ENCODE measurements at regions not wholly inside any gene's neighbourhood (a gene's known extent, or its start where the extent isn't known, plus 50 kb on each side); places are given as distances from the start of the nearest gene placed in this dataset.
"Not testable (repeated sequence)": the region's sequence is repeated elsewhere in the genome, so short reads cannot be mapped to it uniquely, and the experiment has no call there.

GRCh38 chr7:46912692-46913091 is 669.2 kb downstream of the TNS3 start:
- no peak overlapping the region for H3K27ac Mint-ChIP-seq
- no peak overlapping the region for H3K4me3 Mint-ChIP-seq
- DNase-seq (ENCODE audit: low spot score in 2 of 2): no peak
- H3K4me1 Mint-ChIP-seq: no peaks in the 10 kb centered on the region
- peaks cover 8% of the 10 kb centered on the region for H3K9me3 Mint-ChIP-seq
- H3K27me3 Mint-ChIP-seq: no peaks in the 10 kb centered on the region
- H3K36me3 Mint-ChIP-seq: no peaks in the 10 kb centered on the region
- no peak for ATAC-seq (ENCODE audit: low read depth)

GRCh38 chr7:46909601-46910051 is 672.3 kb downstream of the TNS3 start:
- Mint-ChIP-seq H3K36me3 (no peaks in the 10 kb centered on the region), H3K4me1 (no peaks in the 10 kb centered on the region), H3K9me3 (peaks cover 4% of the 10 kb centered on the region), H3K4me3 (no peak overlapping the region), H3K27me3 (no peaks in the 10 kb centered on the region), H3K27ac (no peak overlapping the region)
- ATAC-seq (ENCODE audit: low read depth): no peak
- DNase-seq (ENCODE audit: low spot score in 2 of 2): no peak

DNA sequence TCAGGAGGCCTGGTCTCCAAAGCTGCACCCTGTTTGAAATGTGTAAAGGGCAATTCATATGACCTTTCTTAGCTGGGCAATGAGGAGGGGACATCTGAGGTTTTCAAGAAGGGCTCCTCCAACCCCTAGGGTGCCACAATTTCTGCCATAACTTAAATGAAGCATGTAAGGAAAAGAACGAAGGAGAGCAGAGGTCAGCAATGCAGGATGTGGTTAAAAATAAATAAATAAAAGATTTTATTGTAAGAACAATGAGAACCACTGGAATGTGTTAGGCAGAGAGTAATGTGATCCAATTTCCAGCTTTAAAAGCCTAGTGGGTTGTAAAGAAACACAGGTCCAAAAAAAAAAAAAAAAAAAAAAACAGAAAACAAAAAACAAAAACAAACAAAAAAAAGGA is 673.1 kb downstream of the TNS3 start:
- H3K36me3 Mint-ChIP-seq: no peaks in the 10 kb centered on the region
- no peaks in the 10 kb centered on the region for H3K27me3 Mint-ChIP-seq
- H3K4me3 Mint-ChIP-seq: no peak overlapping the region
- H3K9me3 Mint-ChIP-seq: peaks cover 3% of the 10 kb centered on the region
- H3K27ac Mint-ChIP-seq: no peak overlapping the region
- H3K4me1 Mint-ChIP-seq: no peaks in the 10 kb centered on the region
- ATAC-seq (ENCODE audit: low read depth) (no peak), DNase-seq (ENCODE audit: low spot score in 2 of 2) (no peak)

DNA sequence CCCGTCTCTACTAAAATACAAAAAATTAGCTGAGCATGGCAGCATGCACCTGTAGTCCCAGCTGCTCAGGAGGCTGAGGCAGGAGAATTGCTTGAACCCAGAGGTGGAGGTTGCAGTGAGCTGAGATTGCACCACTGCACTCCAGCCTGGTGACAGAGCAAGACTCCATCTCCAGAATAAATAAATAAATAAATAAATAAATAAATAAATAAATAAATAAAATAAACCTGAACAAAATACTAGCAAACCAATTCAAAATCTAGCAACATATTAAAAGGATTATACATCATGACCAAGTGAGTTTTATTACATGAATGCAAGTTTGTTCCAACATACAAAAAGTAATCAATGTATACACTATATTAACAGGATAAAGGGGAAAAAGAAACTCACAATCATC is 677.4 kb downstream of the TNS3 start:
- not testable (repeated sequence) for ATAC-seq (ENCODE audit: low read depth); H3K27ac Mint-ChIP-seq; H3K4me3 Mint-ChIP-seq; H3K9me3 Mint-ChIP-seq; H3K27me3 Mint-ChIP-seq; DNase-seq (ENCODE audit: low spot score in 2 of 2); H3K36me3 Mint-ChIP-seq; H3K4me1 Mint-ChIP-seq

- DNase-seq (ENCODE audit: low spot score in 2 of 2) (no peak), ATAC-seq (ENCODE audit: low read depth) (no peak)
- no peaks in the 10 kb centered on the region for H3K36me3 Mint-ChIP-seq
- H3K27ac Mint-ChIP-seq: no peak overlapping the region
- H3K4me3 Mint-ChIP-seq: no peak overlapping the region
- no peaks in the 10 kb centered on the region for H3K4me1 Mint-ChIP-seq
- H3K9me3 Mint-ChIP-seq: peaks cover 2% of the 10 kb centered on the region
- no peaks in the 10 kb centered on the region for H3K27me3 Mint-ChIP-seq
These were observed 679.4 kb downstream of the TNS3 start for GRCh38 chr7:46902463-46902862.

DNA sequence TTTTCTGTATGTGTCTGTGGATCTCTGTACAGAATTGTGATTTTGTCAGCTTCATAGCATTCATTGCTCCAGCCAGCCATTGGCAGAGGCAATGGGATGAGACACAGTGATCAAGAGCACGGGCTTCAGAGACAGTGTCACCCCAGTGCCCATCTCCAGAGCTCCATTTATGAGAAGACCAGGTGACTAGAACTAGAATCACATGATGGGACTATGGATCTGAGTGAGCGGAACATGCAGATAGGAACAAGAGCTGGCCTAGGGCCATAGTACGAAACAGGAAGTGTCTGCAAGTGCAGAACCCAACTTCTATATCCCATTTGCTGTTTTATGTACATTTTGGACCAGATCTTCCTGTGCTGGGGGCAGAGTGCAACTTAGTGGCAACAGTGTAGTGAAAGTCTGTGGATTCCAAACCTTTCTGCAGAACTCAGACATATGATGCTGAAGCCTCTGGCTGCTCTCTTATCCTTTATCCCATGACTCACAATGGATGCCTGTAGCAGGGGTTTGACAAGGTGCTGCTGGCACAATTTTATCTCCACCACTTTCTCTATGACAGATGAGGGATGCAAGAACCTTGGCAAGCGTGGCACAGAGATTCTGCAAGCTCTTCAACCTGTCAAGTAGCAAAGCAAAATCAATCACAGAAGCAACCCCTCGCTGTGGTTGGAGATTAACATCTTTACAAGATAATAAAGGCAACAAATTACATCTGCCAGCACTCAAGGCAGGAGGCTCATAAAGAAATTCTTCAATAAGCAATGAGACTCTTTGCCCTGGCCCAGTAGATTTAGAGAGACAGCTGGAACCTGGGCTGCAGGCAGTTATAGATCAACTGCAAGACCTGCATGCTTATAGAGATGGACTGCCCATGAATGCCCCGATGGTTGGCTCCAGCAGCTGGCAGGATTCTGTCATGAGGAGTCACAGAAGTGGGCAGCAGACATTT is 681.3 kb downstream of the TNS3 start:
- no peaks in the 10 kb centered on the region for H3K27me3 Mint-ChIP-seq
- no peaks in the 10 kb centered on the region for H3K4me1 Mint-ChIP-seq
- ATAC-seq (ENCODE audit: low read depth) (no peak), DNase-seq (ENCODE audit: low spot score in 2 of 2) (no peak)
- H3K4me3 Mint-ChIP-seq: no peak overlapping the region
- H3K27ac Mint-ChIP-seq: no peak overlapping the region
- no peaks in the 10 kb centered on the region for H3K36me3 Mint-ChIP-seq
- H3K9me3 Mint-ChIP-seq: peaks cover 2% of the 10 kb centered on the region

- H3K27me3 Mint-ChIP-seq: no peaks in the 10 kb centered on the region
- no peak for ATAC-seq (ENCODE audit: low read depth)
- H3K9me3 Mint-ChIP-seq: peaks cover 3% of the 10 kb centered on the region
- H3K36me3 Mint-ChIP-seq: no peaks in the 10 kb centered on the region
- H3K4me3 Mint-ChIP-seq: no peak overlapping the region
- no peak overlapping the region for H3K27ac Mint-ChIP-seq
- no peak for DNase-seq (ENCODE audit: low spot score in 2 of 2)
- H3K4me1 Mint-ChIP-seq: no peaks in the 10 kb centered on the region
These were observed 684.5 kb downstream of the TNS3 start for GRCh38 chr7:46897381-46897780.

DNA sequence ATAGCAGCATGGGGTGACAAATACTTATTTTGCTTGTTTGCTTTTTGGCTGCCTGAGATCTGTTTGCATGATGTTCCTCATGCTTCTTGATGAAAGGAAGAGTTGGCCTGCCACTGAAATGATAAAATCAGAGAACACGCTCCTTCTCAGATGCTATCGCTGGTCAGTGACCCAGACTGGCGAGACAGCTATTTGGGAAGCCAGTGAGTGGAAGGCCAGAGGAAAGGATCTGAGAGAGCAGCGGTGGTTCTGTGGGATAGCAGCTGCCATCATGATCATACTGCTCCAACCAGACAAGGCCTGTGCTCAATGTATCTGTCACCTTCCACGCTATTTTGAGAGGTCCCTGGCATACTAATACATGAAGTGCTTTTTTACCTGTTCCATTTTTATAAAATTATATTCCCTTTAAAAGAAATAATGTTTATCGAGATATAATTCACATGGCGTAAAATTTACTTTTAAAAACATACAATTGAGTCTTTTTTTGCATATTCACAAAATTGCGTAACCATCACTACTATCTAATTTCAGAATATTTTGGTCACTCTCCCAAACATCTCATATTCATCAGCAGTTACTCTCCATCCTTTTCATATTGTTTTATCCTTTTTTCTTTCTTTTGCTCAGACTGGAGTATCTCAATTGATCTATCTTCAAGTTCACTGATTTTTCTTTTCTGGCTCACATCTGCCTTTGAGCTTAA is 695.1 kb downstream of the TNS3 start:
- no peak for ATAC-seq (ENCODE audit: low read depth)
- Mint-ChIP-seq H3K9me3 (peaks cover 16% of the 10 kb centered on the region), H3K4me3 (no peak overlapping the region), H3K27me3 (no peaks in the 10 kb centered on the region), H3K27ac (no peak overlapping the region), H3K36me3 (no peaks in the 10 kb centered on the region), H3K4me1 (no peaks in the 10 kb centered on the region)
- no peak for DNase-seq (ENCODE audit: low spot score in 2 of 2)

DNA sequence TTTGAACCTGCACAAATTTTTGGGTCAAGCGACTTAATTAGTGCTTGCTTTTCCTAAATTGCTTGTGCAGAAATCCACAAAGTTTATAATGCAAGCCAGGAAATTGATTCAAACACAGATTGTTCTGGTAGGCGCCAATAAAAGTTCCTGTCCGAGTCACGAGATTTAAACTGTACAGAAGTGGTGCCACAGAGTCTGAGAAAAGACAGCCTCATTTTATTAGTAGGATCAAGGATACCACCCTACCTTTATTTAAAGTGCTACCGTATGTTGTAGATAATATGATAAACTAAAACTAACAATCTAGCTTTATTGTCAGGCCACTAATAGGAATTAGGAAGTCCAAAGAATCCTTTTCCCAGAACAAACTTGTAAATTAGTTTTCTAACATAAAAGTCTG is 696.7 kb downstream of the TNS3 start:
- Mint-ChIP-seq H3K27ac (no peak overlapping the region), H3K4me1 (no peaks in the 10 kb centered on the region), H3K27me3 (no peaks in the 10 kb centered on the region)

DNA sequence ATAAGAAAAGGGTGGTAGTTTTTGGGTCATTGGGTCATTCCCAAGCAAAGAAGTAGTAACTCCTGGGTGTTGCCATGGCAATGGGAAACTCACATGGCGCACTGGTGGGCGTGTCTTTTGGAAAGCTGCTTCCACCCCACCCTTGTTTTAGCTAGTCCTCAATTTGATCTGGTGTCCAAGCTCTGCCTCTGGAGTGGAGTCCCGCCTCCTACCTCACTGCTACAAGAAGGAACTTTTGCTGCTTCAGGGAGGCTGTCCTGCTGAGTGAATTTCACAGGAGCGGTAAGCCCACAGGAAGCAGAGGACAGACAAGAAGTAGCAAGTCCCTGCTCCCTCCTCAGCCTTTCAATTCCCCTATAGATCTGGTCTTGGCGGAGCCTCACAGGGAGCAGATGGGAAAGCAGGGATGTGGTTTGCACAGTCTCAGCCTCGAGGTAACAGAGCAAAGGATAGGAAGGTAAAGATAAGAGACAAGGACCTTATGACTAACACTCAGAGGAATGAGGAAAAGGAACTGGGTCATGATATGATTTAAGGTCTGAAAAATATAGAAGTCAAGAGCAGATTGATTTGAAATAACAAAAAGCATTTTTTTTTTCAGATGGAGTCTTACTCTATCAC is 700.3 kb downstream of the TNS3 start:
- DNase-seq (ENCODE audit: low spot score in 2 of 2) (no peak), ATAC-seq (ENCODE audit: low read depth) (no peak)
- H3K4me3 Mint-ChIP-seq: no peak overlapping the region
- H3K36me3 Mint-ChIP-seq: no peaks in the 10 kb centered on the region
- no peaks in the 10 kb centered on the region for H3K27me3 Mint-ChIP-seq
- H3K9me3 Mint-ChIP-seq: peaks cover 7% of the 10 kb centered on the region
- H3K4me1 Mint-ChIP-seq: no peaks in the 10 kb centered on the region
- H3K27ac Mint-ChIP-seq: no peak overlapping the region

More for the DNA sequence above, 696.7 kb downstream of the TNS3 start:
- ATAC-seq (ENCODE audit: low read depth) (no peak), DNase-seq (ENCODE audit: low spot score in 2 of 2) (no peak)
- H3K4me3 Mint-ChIP-seq: no peak overlapping the region
- H3K9me3 Mint-ChIP-seq: peaks cover 13% of the 10 kb centered on the region
- no peaks in the 10 kb centered on the region for H3K36me3 Mint-ChIP-seq

- Mint-ChIP-seq H3K27ac (no peak overlapping the region), H3K4me3 (no peak overlapping the region), H3K9me3 (peaks cover 7% of the 10 kb centered on the region), H3K27me3 (no peaks in the 10 kb centered on the region), H3K36me3 (no peaks in the 10 kb centered on the region), H3K4me1 (no peaks in the 10 kb centered on the region)
- DNase-seq (ENCODE audit: low spot score in 2 of 2): no peak
- no peak for ATAC-seq (ENCODE audit: low read depth)
These were observed 701.3 kb downstream of the TNS3 start for GRCh38 chr7:46880508-46881196.

DNA sequence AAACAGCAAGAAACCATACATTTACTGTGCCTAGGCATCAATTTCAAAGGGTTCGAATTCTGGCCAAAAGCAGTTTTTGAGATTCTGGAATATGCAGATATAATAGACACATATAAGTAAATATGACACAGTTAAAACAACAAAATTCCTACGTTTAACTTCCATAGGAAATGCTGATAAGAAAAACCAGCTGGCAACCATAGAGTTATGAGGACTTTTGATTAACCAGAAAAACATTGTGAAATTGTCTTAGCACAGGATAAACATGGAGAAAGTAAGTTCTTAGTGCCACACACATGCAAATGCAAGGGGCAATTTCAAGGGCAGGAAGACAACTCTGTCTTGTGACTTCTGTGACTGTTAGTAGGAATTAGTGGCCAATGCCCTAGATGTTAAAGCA is 702.1 kb downstream of the TNS3 start:
- no peak for DNase-seq (ENCODE audit: low spot score in 2 of 2)
- H3K27ac Mint-ChIP-seq: no peak overlapping the region
- no peaks in the 10 kb centered on the region for H3K4me1 Mint-ChIP-seq
- H3K36me3 Mint-ChIP-seq: no peaks in the 10 kb centered on the region
- no peaks in the 10 kb centered on the region for H3K27me3 Mint-ChIP-seq
- H3K9me3 Mint-ChIP-seq: peaks cover 5% of the 10 kb centered on the region
- no peak overlapping the region for H3K4me3 Mint-ChIP-seq
- no peak for ATAC-seq (ENCODE audit: low read depth)

DNA sequence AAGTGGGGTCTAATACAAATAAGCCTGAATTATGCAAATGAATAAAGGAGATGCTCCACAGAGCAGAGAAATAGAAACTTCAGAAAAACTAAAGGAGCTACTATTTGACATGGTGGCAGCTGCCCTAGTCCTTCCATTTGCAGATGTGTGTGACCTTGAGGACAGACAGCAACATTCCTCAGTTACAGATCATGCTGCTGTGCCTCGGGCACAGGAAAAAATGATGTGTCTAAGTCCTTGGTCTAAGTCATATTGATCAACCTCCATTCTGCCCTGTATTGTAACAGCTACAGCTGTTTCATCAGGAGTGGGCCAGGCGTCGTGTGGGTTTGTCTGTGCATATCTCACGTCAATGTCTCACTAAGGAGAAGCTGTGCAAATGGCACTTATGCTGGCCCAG is 710.4 kb downstream of the TNS3 start:
- Mint-ChIP-seq H3K9me3 (peaks cover 2% of the 10 kb centered on the region), H3K36me3 (no peaks in the 10 kb centered on the region), H3K4me1 (no peaks in the 10 kb centered on the region), H3K4me3 (no peak overlapping the region), H3K27ac (no peak overlapping the region), H3K27me3 (no peaks in the 10 kb centered on the region)
- ATAC-seq (ENCODE audit: low read depth): no peak
- no peak for DNase-seq (ENCODE audit: low spot score in 2 of 2)

DNA sequence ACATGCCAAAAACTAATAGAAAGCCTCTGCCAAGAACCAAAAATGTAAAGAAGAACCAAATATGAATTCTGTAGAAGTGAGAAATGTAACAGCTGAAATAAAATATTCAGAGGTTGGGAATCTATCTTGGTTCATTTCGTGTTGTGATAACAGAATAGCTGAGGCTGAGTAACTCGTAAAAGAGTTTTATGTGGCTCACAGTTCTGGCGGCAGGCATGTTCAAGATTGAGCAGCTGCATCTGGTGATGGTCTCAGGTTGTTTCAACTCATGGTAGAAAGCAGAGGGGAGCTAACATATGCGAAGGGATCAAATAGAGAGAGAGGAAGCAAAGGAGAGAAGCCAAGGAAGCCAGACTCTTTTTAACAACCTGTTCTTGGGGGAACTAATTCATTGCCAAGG is 717.2 kb downstream of the TNS3 start:
- Mint-ChIP-seq H3K4me3 (no peak overlapping the region), H3K27ac (no peak overlapping the region), H3K27me3 (peaks cover 6% of the 10 kb centered on the region), H3K4me1 (no peaks in the 10 kb centered on the region), H3K9me3 (peaks cover 8% of the 10 kb centered on the region), H3K36me3 (no peaks in the 10 kb centered on the region)
- DNase-seq (ENCODE audit: low spot score in 2 of 2): no peak
- no peak for ATAC-seq (ENCODE audit: low read depth)

All from memory B cell (primary cell).